ENCODE measurements at regions not wholly inside any gene's neighbourhood (a gene's known extent, or its start where the extent isn't known, plus 50 kb on each side); places are given as distances from the start of the nearest gene placed in this dataset.

DNA sequence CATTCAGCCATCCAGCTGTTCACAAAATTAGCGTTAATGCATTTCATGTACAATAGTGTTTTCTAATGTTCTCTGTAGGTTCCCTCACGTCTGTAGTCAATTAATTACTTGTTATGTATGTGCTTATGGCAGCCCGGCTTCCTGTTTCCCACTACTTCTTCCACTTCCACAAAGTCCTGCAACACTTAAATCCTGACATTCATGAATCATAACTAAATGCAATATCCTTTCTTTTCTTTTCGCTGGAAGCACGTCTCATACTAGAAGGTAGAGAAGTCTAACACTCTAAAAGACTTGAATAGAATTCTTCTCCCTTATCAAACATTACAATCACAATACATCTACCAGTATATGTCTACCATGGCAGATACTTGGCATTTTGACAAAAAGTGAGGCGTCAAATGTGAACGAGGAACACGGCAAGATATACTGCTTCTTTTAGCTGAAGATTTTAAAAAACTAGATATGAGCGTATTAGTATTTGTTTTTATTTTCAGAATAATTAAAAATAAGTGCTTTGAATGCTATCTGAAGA lies 239.0 kb upstream of the DIAPH2 start:
- TF ChIP-seq, protein P1, sequence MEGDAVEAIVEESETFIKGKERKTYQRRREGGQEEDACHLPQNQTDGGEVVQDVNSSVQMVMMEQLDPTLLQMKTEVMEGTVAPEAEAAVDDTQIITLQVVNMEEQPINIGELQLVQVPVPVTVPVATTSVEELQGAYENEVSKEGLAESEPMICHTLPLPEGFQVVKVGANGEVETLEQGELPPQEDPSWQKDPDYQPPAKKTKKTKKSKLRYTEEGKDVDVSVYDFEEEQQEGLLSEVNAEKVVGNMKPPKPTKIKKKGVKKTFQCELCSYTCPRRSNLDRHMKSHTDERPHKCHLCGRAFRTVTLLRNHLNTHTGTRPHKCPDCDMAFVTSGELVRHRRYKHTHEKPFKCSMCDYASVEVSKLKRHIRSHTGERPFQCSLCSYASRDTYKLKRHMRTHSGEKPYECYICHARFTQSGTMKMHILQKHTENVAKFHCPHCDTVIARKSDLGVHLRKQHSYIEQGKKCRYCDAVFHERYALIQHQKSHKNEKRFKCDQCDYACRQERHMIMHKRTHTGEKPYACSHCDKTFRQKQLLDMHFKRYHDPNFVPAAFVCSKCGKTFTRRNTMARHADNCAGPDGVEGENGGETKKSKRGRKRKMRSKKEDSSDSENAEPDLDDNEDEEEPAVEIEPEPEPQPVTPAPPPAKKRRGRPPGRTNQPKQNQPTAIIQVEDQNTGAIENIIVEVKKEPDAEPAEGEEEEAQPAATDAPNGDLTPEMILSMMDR (conservative IDR thresholded peaks at IDR 0.05; ENCODE audit: low read depth, low read length) = no peak
- no peak for TF ChIP-seq EZH2phosphoT487 (IDR thresholded peaks at IDR 0.05; ENCODE audit: borderline replicate concordance, low read length)
